Ammon's horn (tissue), 1 donor: ENCODE measurements at regions not wholly inside any gene's neighbourhood (a gene's known extent, or its start where the extent isn't known, plus 50 kb on each side); places are given as distances from the start of the nearest gene placed in this dataset.
"Not testable (repeated sequence)": the region's sequence is repeated elsewhere in the genome, so short reads cannot be mapped to it uniquely, and the experiment has no call there.

Experiments
- DNase-seq: peaks from one replicate; pipeline ENCODE4 v3.0.0-alpha.2; 2016; ENCODE audit warnings: low spot score

DNA sequence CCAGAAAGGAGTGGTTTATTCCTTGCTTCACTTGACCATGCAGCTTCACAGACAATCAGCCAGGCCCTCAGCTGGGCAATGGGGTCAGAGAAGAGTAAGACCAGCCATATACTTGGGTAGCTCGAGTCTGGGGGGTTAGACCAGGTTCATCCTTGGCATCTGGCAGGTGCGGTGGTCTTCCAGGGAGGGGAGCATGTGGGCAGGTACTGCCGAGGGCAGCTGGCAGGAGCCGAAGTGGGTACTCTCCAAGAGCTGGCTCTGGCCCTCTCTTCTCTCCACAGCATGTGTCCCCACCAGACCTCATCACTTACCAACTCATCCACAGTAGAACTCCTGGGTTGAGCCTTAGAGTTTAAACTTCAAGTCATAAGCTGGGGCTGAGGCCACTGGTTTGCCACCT lies 156.8 kb downstream of the FOXD2 start:
- DNase-seq: no peak

DNA sequence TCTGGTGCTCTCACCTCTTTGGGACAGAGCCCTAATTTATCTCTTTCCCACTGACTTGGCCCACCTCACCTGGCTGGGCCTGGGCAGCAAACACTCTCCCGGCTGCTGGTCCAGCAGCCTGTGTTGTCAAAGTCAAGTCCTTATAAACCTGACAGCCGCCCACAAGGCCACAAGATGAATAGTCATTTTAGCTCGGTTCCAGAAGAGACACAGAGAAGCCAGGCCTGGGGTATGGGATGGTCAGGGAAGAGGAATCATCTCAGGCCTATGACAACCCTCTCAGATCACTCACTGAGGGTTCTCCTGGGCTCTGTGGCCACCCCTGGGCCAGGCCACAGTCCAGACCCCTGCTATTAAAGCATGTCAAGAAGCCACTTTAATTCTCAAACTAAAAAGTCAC lies 158.5 kb downstream of the FOXD2 start:
- DNase-seq: no peak

DNA sequence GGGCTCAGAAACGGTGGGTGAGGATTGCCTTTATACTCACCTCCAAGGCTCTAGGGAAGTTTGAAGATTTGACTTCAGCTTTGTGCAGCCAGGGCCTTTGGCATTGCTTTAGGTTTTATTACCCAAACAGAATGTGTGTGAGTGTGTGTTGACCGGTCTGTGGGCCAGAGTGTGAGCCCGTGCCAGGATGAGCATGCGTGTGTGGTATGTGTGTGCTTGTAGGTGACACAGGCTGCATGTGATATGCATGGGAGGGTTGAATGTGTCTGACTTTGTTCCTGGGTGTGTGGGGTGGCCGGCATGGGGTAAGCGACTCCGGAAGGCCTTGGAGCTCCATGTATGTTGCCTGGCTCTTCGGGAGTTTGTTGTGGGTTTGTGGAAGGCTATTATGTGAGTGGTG lies 160.5 kb downstream of the FOXD2 start:
- DNase-seq: no peak

DNA sequence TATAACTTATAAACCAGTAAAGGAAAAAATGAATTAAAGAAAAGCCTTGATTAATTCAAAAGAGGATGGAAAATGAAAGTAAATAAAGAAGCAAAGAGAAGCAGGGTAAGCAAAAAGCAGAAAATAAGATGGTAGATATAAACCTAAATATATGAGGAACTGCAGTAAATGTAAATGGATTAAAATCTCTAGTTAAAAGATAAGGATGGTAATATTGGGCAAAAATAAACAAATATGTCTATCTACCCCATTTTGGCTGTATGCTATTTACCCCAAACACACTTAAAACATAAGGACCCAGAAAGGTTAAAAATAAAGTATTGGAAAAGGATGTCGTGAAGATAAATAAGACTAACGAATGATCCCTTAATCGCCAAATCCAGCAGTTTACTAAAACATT lies 161.9 kb downstream of the FOXD2 start:
- DNase-seq: no peak

DNA sequence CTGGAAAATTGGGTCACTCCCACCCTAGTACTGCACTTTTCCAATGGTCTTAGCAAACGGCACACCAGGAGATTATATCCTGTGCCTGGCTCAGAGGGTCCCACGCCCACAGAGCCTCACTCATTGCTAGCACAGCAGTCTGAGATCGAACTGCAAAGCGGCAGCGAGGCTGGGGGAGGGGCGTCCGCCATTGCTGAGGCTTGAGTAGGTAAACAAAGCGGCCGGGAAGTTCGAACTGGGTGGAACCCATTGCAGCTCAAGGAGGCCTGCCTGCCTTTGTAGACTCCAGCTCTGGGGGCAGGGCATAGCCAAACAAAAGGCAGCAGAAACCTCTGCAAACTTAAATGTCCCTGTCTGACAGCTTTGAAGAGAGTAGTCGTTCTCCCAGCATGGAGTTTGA lies 164.6 kb downstream of the FOXD2 start:
- not testable (repeated sequence) for DNase-seq

DNA sequence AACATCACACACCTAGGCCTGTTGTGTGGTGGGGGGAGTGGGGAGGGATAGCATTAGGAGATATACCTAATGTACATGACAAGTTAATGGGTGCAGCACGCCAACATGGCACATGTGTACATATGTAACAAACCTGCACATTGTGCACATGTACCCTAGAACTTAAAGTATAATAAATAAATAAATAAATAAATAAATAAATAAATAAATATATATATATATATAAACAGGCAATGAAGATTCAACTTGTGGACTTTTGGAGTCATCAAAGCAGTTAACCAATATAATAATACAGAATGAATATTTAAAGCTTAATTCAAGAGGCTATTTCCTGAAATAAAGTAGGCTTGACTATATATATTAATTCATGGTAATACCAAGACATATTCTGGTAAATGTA lies 167.0 kb downstream of the FOXD2 start:
- not testable (repeated sequence) for DNase-seq

DNA sequence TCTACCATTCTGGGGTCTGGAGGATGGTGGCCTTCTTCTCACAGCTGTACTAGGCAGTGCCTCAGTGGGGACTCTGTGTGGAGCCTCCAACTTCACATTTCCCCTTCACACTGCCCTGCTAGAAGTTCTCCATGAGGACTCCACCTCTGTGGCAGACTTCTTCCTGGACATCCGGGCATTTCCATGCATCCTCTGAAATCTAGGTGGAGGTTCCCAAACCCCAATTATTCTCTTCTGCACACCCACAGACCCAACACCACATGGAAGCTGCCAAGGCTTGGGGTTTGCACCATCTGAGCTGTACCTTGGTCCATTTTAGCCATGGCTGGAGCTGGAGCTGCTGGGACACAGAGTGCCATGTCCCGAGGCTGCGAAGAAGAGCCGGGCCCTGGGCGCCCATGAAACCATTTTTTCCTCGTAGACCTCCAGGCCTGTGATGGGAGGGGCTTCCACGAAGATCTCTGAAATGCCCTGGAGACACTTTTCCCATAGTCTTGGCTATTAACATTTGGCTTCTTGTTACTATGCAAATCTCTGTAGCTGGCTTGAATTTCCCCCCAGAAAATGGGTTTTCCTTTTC lies 170.5 kb downstream of the FOXD2 start:
- DNase-seq: no peak

DNA sequence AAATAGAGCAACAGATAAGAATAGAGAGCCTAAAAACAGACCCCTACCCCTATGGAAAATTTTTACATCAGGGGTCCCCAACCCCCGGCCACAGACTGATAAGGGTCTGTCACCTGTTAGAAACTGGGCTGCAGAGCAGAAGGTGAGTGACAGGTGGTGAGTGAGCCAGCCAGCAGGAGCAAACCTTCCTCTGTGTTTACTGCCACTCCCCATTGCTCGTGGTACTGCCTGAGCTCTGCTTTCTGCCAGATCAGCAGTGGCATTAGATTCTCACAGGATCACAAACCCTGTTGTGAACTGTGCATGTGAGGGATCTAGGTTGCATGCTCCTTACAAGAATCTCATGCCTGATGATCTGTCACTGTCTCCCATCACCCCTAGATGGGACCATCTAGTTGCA lies 174.1 kb downstream of the FOXD2 start:
- no peak for DNase-seq

DNA sequence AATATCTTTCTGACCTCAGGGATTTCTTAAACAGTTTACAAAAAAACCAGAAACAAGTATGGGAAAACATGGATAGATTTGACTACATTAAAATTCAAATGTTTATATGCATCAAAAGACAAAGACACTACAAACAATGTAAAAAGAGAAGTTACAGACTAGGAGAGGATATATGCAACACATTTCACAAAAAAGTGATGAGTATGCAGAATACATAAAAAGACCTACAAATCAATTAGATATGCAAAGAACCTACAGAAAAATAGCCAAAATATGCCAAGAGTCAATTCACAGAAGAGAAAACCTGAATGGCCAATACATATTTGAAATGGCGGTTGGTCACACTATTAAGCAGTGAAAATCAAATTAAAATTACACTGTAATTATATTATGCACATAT lies 175.0 kb downstream of the FOXD2 start:
- no peak for DNase-seq

DNA sequence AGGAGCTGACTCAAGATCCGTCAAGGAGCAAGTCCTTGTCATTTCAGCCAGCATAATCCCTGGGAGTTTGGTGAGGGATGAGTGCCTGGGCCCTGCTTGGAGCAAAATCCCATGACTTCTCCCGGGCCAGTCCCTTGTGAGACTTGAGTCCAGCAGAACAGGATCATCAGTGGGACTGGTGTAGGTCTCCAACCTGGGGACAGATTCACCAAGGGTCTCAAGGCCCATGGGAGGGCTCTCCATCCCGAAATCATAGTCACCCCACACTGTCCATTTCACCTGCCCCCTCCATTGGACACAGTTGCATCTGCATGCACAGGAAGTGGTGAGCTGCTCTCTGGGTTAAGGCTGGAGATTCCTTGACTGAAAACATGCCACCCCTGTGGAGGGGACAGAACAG lies 178.2 kb downstream of the FOXD2 start:
- no peak for DNase-seq

DNA sequence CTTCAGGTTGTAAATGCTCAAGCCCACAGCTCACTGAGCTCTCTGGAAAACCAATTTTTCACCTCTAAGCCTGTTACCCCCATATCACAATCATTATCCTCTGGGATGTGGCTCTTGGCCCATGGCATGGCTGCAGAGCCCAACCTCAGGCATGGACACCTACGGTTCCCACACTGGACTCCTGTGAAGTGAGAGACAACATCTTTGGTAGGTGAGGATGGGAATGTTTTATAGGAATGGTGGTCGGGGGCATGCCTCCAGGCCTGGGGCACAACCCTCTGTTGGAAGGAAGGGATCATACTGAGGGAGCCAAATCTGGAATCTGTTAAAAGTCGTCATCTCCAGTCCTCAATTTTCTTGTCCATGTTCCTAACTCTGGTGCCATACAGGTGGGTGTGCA lies 179.1 kb downstream of the FOXD2 start:
- no peak for DNase-seq

DNA sequence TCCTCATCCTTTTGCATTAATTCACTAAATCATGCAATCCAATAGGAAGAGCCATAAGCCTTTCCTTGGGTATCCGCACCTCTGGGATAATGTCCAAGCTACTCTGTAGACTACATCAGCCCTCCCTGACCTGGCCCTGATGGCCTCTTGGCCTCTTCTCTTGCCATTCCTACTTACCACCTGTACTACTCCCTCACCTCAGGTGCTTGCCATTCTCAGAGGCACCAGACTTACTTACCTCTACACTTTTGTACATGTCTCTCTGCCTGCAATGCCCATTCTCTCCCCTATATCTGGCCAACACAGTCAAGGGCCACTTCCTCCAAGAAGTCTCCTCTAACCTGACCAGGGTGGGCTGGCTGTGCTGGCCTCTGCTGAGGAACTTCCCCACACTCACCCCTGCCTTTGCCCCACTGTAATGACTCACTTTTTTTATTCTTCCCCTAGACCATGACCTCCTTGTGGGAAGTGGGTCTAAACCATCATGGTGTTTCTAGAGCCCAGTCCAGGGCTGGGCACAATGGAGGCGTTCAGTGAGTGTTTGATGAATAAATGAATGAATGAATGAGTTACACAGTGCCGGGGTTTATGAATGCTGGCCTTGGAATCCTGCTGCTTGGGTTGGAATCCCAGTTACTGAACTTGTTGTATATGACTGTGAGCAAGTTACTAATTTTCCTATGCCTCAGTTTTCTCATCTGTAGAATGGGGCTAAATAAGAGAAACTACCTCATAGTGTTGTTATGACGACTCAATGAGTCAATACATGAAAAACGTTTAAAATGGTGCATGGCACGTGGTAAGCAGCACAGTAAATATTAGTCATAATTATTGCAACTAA lies 179.8 kb downstream of the FOXD2 start:
- DNase-seq: no peak

DNA sequence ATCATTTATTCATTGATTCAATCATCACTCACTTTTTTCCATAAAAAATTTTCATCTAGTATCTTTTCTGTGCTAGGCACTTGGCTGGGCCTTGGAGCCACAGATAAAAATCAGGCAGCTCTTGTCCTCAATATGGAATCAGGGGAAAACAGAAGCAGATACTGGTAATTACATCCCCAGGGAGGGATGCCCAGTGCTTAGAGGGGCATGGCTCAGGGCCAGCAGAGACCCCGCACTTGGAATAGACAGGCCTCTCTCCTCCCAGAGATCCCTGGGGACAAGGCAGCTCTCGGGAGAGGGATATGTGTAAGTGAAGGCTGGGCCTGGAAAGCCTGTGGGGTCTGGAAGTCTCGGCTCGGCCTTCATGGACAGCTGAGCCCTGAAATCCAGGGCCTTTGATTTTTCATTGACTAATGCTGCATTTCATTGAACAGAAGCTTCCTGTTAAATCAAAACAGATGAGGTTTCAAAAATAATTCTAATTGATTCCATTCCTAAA lies 180.4 kb downstream of the FOXD2 start:
- DNase-seq: no peak

DNA sequence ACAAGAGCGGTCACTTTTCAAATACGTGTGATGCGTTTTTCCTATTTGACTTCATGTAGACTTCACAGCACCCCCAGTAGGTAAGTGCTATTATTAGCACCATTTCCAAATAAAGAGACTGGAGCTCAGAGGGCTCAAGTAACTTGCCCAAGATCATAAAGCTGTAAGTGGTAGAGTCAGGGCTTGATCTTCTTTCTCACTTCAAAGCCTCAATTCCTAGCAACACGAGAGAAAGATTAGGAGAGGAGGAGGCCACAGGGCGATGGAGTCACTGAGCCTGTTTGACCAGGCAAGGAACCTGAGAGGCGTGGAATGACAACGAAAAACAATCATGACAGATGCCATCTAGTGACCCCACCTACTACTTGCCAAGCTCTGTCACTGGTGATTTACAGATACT lies 181.0 kb downstream of the FOXD2 start:
- no peak for DNase-seq

DNA sequence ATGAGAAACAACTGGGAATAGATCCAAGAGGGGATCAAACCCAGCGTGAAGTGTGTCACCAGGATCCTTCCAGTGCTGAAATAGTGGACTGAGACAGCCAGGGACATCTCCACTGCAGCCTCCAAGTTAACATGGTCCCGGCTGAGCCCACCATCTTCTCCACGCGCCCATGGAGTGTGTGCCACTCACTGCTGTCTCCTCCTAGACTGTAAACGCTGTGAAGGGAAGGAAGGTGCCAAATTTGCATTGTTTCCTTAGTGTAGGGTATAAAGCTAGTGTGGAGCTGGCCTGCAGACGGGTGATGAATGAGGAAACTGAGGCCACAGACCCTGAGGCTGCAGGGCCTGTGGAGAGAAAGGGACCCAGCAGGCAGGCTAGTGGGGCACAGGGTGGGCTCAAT lies 183.6 kb downstream of the FOXD2 start:
- DNase-seq: no peak

DNA sequence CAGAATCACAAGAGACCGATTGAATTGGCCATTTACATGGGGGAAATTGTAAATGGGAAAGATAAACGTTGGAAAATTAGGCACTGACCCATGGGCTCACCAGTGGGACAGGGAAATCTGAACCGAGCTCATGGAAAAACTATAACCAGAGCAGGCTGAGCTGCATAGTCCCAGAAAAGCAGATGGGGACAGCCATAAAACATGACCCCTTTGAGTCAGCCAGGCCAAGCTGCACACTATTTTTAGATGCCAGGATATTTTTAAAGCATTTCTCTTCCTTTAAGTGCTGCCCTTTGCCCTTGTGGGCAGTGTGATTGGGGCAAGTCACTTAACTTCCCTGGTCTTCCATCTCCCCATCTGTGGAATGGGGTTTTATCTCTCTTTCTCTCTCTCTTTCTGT lies 184.1 kb downstream of the FOXD2 start:
- no peak for DNase-seq

DNA sequence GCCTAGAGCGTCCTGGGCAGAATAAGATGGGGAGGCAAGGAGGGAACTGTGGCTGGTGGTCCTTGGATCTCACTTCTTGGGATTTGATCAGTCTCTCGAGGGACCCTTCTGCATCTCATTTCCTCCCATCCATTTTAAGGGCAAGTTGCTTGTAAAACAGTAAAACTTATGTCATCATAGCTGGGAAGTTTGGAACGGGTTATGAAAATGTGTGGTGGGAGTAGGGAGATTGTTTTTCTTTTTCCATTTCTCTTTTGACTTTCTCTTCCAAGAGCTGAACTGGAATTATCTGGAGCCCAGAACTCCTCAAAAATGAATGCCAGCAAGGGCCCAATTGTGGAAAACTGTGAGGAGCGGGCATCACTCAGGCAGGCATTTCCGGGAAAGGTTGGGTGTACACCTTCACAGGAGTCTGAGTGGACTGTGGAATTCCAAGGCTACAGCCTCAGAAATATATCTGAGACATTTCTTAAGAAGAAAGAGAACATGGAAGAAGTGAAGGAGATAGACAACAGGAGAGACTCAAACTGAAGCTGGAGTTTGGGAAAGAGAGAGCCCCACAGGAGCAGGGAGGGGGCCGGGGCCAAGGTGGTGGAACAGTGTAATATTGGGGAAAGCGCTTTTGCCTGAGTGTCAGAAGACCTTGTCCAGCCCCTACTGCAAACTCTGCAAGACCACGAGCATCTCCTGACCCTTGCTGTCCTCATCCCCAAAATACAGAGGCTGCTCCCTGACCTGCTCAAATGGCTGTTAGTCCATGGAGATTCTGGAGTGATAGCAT lies 185.1 kb downstream of the FOXD2 start:
- DNase-seq: no peak

DNA sequence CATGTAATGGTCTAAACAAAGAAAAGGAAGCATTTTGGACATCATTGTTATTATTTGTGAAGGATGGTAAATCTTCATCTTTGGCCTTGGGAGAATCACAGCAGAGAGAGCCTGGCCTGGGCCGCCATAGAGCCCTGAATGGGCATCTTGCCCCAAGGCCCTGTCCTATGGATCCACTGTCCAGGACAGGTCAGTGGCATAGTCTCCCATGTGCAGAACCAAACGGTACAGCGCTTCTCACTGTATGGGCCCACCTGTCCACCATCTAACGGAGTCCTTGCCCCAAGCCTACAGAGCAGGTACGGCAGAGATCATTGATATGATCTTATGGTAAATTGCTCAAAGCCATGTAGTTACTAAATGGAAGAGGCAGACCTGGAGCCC lies 185.7 kb downstream of the FOXD2 start:
- DNase-seq: no peak

DNA sequence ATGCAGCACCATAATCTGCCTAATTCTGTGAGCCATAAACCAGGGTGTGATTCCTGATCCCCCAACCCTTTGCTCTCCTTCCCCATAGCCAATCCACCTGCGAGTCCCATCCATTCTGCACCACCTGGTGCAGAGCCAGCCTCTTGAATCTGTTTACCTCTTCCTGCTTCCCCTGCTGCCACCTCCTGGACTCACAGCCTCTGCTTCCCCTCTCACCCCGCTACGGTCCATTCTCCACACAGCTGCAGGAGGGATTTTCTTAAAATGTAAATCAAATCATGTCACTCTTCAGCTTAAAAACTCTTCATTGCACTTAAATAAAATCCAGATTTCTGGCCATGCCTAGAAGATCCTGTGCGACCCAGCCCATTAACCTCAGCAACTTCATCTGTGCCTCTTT lies 186.7 kb downstream of the FOXD2 start:
- no peak for DNase-seq

DNA sequence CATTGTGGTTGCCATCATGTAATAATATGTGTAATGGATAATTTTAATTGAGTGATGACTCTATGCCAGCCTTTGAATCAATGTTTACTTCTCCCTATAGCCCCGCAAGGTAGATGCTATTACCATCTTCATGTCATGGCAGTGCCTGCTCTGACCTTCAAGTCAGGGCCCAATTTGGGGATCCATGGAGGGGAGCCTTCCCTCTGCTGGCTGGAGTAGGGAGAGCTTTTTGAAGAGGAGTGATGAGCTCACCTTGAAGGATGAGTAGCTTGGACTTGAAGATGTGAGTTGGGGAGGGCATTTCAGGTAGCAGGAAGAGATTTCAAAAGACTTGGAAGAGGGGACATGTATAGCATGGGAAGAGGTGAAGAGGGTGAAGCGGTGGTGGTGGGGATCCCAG lies 189.2 kb downstream of the FOXD2 start:
- DNase-seq: no peak

DNA sequence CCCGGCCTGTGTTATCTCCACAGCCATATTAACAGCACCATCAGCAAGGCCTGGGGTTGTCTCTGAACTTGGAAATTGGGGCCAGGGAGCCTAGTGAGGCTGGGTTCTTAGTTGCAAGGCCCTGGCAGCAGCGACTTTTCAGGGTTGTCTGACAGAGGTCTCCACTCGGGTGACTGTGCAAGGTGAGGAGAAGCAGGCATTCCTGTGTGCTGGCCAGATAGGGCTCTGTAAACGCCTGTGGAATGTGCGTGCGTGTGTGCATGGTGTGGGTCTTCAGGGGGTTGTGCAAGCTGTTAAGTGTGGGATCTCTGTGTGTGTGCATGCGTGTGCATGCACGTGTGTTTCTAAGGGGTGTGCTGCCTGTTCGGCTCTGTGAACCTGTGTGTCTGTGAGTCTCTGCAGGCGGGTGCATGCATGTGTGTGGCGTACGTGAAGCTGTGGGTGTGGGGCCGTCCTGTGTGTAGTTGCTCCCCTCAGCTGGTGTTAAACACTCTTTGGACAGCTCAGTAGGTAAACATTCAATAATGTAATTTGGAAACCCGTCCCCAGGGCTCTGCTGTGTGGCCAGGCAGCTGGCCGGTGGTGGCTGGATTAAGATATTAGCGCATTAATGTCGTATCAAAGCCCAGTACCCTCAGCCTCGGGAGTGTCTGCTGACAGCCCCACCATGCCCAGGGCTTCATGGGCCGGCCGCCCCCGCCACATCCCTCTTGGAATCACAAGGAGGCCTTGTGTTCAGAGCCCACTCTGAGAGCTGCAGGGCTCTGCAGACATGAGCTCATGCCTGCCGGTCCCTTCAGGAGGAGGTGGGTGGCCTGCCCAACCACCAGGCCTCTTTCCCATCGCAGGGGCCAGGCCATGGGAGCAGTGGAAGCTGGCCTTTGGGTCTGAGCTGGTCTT lies 189.9 kb downstream of the FOXD2 start:
- DNase-seq: no peak

DNA sequence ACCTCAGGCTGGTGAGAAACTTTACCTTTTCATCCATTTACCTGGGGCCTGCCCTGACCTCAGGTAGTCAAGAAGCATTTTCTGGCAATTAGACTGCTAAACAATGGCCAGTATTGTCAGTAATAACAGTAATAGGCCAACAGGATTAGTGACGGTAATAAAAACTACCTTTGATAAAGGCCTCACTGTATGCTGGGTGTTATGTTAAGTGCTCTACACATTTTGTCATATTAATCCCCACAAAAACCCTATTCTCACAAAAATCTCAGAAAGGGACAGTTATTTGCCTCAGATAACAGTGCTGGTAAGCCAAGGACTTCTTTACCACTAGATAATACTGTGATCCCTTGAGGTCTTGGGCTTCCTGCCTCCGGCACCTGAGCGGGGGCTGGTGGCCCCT lies 191.4 kb downstream of the FOXD2 start:
- no peak for DNase-seq
